ENCODE measurements at regions not wholly inside any gene's neighbourhood (a gene's known extent, or its start where the extent isn't known, plus 50 kb on each side); places are given as distances from the start of the nearest gene placed in this dataset.
"Not testable (repeated sequence)": the region's sequence is repeated elsewhere in the genome, so short reads cannot be mapped to it uniquely, and the experiment has no call there.

DNA sequence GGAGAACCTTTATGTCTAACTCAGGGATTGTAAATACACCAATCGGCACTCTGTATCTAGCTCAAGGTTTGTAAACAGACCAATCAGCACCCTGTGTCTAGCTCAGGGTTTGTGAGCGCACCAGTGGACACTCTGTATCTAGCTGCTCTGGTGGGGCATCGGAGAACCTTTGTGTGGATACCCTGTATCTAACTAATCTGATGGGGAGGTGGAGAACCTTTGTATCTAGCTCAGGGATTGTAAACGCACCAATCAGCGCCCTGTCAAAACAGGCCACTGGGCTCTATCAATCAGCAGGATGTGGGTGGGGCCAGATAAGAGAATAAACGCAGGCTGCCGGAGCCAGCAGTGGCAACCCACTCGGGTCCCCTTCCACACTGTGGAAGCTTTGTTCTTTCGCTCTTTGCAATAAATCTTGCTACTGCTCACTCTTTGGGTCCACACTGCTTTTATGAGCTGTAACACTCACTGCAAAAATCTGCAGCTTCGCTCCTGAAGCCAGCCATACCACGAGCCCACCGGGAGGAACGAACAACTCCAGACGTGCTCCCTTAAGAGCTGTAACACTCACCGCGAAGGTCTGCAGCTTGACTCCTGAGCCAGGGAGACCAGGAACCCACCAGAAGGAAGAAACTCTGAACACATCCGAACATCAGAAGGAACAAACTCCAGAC, 1673.2 kb upstream of the B3GALT2 start:
- DNase-seq: not testable (repeated sequence)

DNA sequence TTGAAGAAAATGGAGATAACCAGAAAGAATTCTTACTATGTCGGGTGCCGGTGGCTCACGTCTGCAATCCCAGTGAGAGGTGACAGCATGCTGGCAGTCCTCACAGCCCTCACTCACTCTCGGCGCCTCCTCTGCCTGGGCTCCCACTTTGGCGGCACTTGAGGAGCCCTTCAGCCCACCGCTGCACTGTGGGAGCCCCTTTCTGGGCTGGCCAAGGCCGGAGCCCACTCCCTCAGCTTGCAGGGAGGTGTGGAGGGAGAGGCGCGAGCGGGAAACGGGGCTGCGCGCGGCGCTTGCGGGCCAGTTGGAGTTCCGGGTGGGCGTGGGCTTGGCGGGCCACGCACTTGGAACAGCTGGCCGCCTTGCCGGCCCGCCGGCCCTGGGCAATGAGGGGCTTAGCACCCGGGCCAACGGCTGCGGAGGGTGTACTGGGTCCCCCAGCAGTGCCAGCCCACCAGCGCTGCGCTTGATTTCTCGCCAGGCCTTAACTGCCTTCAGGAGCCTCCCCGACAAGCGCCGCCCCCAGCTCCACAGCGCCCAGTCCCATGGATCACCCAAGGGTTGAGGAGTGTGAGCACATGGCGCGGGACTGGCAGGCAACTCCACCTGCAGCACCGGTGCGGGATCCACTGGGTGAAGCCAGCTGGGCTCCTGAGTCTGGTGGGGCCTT, 1672.5 kb upstream of the B3GALT2 start:
- DNase-seq: not testable (repeated sequence)

DNA sequence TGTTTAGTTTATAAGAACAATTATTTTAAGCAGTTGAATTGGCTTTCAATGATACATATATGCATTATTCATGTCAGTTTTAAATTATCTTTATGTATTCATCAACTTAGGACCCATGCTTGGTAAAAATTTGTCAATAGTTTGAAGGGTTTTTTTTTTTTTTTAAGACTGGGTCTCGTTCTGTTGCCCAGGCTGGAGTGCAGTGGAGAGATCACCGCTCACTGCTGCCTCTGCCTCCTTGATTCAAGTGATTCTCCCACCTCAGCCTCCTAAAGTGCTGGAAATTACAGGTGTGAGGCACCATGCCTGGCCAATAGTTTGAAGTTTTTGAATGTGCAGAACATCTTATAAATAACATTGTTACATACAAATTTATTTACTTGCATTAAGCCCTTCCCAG, 1671.0 kb upstream of the B3GALT2 start:
- no peak for DNase-seq

DNA sequence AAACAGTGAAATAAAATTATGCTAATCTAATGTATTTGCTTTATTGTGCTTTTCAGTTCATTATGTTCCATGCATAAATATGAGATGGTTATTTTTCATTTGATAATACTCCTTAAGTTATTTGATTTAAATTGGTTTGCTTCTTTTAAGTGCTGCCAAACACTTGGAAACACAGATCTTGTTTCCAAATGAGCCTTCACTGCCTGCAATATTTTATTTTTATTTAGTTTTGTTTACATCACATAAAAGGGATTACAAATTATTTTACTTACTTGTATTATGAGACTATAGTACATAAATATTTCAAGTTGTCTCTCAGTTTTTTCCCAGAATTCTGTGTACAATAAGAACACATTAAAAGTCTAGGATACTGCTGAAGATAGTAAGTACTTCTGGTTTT, 1662.4 kb upstream of the B3GALT2 start:
- DNase-seq: no peak

DNA sequence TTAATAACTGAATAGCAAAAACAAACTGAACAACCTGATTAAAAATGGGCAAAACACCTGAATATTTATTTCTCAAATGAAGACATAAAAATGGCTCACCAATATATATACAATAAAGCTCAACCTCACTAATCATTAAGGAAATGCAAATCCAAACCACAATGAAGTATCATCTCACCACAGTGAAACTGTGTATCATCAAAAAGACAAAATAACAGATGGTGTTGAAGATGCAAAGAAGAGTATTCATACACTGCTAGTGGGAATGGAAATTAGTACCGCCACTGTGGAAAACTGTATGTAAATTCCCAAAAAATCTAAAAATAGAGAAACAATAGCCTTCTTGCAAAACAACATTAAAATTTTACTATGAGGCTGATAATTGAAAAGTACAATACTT, 1660.1 kb upstream of the B3GALT2 start:
- no peak for DNase-seq

DNA sequence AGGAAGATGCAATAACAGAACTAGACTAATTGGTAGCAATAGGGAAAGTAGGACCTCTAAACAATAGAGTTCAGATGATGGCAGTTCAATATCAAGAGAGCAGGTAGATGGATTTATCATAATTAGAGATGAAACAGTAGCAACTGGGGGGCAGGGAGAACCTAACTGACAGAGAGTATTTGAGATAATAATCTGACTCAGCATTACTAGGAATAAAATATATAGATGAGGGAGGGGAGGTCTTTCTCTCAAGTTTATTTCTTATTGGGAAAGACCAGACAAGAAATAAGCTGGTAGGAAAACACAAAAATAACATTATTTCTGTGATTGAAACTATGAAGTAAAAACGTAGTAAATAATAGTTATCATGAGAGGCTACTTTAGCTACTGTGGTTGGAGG, 1656.7 kb upstream of the B3GALT2 start:
- no peak for DNase-seq

DNA sequence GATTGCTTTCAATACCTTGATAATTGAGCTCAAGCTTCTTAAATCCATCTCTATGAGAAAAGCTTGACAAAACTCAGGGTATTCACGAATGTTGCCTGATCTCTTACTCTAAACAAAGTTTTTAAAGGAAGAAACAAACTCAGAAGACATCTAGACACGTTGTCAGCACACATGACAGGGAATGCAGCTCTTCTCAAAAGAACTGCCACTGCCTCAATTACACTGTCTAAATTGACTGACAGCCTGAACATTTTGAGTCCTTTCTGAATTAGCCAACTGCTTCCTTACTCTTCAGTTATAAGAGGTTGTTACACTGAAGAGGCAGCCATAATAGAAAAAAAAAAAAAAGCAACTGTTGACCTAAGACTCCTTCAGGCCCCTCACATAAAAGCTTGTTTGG, 1646.7 kb upstream of the B3GALT2 start:
- DNase-seq: no peak

DNA sequence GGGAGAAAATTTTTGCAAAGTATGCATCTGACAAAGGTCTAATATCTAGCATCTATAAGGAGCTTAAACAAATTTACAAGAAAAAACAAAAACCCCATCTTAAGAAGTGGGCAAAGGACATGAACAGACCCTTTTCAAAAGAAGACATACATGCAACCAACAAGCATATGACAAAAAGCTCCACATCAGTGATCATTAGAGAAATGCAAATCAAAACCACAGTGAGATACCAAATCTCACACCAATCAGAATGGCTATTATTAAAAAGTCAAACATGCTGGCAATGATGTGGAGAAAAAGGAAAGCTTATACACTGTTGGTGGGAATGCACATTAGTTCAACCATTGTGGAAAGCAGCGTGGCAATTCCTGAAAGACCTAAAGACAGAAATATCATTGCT, 1645.2 kb upstream of the B3GALT2 start:
- not testable (repeated sequence) for DNase-seq

DNA sequence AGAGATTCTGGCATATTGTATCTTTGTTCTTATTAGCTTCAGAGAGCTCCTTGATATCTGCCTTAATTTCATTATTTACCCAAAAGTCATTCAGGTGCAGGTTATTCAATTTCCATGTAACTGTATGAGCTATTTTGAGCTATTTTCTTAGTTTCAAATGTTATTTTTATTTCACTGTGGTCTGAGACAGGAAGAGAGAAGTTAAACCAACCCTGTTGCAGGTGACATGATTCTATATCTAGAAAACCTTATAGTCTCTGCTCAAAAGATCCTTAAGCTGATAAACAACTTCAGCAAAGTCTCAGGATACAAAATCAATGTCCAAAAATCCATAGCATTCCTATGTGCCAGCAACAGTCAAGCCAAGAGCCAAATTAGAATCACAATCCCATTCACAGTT, 1644.0 kb upstream of the B3GALT2 start:
- no peak for DNase-seq

DNA sequence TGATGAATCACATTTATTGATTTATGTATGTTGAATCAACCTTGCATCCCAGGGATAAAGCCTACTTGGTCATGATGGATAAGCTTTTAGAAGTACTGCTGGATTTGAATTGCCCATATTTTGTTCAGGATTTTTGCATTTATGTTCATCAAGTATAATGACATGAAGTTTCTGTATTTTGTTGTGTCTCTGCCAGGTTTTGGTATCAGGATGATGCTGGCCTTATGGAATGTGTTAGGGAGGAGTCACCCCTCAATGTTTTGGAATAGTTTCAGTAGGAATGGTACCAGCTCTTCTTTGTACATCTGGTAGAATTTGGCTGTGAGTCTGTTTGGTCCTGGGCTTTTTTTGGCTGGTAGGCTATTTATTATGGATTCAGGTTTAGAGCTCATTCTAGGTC, 1643.1 kb upstream of the B3GALT2 start:
- no peak for DNase-seq

DNA sequence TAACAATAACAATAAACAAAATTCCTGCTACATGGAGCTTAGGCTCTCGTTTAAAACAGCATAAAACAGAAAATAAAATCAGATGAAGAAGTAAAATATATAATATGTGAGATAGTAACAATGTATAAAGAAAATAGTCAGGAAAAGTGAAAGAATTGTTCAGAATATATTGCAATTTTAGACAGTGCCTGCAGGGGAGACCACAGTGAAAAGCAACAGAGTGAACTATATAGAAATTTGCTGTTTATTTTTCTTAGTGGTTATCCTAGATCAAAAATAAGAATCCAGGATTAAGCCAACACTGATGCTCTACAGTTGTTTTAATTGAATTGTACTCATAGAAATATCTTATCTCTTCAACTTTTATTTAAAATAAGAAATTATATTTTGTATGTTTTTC, 1639.0 kb upstream of the B3GALT2 start:
- no peak for DNase-seq

DNA sequence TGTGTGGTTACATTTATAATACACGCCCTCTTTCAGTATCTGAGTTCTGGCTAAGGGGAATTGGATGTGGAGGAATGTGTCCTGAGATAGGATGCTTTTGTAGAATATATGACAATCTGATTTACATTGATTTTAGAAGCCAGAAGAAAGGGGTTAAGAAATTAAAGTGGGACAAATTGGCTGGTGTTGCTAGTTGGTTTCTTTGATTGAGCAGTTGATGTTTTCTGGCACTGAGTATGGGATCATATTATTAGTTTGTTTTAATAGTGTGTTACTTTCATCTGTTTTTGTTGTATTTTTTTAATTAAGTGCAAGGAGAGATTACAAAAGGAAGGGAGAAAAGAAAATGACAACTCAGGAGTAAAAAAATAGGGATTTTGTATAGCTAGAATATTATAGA, 1634.7 kb upstream of the B3GALT2 start:
- DNase-seq: no peak

DNA sequence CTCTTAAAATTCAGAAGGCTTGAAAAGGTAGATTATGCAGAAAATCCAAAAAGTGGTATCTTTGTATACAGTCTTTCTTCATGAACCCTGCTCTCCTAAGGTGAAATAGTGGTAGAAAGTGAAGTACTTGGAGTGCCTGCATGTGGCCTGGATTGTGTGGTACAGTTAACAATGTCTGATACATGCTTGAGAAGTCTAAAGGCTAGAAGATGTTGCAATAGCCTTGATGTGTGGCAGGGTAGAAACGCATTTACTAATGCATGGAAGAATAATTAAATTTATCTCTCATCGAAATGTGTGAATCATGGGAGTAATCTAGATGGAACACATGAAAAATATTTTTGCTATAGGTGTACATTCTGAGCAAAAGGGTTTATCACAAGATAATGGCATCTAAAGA, 1632.3 kb upstream of the B3GALT2 start:
- no peak for DNase-seq

DNA sequence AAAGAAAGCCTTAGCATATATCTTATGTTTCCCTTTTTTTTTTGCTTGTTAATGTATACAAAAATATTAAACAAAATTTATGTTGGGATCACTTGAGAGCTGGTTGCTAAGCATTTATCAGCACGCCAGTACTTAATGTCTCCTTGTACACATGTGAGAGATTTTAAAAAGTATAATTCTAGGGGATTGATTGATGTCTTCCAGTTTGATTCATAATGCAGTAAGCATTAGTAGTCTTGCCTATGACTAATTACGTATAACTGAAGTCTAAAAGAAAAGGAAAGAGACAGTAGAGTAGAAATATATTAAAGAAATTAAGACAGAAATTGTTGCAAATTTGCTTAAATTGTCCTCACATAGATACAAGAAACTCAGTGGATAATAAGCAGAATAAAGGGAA, 1630.4 kb upstream of the B3GALT2 start:
- no peak for DNase-seq

DNA sequence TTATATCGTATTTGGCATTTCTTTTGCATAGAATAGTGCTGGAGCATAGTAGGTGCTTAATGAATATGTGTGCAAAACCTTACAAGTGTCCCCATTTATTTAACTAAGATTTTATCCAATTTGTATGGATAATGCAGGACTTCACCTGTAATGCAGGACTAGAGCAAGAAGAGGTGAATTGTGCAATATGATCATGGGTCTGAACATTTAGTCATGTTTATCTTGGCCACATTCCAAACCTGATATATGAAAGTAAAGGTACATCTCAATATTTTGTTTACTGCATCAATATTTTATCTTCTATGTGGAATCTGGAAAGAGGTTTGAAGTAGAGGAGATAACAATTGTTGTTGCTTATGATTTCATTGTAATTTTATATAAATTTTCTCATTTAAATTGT, 1626.7 kb upstream of the B3GALT2 start:
- no peak for DNase-seq

DNA sequence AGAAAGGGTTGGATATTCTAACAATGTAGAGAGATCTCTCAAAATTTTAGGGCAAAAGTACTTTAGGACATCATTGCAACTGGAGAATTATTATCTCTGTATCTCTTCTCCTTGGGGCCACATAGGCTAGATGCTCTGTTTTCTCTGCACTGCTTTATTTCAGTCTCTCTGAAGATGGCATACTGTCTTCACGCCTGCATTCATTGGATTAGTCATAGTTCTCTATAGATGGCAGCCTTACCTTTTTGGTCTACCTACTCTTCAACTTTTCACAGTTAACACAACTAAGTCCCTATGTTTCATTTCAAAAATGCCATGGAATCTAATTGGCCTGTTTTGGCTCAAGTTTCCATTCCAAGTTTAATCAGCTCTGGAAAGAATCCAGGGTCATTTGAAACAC, 1623.3 kb upstream of the B3GALT2 start:
- no peak for DNase-seq

DNA sequence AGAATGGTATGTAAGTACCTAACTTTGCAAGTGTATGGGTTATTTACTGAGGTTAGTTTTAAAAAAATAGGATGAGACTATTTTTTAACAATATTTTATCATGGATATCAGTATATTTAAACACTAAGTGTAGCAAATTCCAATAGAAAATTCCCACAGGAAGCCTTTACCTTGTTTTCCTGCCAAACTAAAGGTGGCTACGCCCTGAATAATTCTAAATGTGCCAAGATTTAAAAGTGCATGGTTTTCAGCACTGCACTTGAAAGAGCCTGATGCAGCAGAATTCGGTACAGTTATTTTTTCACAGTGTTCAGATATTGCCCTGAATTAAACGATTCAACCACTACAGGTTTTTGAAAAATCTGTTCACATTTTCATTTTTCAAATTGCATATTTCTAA, 1622.8 kb upstream of the B3GALT2 start:
- DNase-seq: no peak

DNA sequence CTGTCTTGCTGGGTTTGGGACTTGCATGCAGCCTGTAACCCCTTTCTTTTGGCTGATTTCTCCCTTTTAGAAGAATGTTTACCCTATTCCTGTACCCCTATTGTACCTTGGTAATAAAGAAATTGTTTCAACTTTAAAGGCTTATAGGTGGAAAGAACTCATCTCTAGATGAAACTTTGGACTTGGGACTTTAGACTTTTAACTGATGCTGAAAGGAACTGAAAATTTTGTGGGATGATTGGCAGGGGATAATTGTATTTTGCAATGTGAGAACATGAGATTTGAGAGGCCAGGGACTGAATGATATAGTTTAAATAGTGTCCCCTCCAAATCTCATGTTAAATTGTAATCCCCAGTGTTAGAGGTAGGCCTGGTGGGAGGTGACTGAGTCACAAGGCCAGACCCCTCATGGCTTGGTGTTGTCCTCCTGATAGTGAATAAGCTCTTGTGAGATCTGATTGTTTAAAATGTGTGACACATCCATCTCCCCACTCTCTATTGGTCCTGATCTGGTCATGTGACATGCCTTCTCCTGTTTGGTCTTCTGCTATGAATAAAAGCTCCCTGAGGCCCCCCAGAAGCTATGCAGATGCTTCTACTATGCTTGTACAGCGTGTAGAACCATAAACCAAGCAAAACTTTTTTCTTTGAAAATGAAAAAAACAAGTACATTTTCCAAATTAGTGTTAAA, 1621.3 kb upstream of the B3GALT2 start:
- DNase-seq: no peak

DNA sequence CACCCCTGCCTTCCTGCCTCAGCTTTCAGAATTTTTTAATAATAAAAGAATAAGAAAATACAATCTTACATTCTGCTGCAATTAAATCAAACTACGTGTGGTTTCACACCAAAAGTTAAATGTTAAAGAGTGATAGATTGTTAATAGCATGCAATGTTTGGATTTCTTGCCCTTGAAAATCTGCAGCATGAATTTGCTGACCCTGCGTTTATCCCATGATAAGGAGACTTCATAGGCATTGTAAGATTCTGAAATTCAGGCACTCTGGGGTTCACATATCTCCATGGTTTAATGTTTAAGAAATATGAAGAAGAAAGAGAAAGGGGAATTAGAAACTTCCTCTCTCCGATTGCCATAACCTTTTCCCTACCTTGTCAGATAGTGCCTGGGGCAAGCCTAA, 1616.2 kb upstream of the B3GALT2 start:
- DNase-seq: no peak

DNA sequence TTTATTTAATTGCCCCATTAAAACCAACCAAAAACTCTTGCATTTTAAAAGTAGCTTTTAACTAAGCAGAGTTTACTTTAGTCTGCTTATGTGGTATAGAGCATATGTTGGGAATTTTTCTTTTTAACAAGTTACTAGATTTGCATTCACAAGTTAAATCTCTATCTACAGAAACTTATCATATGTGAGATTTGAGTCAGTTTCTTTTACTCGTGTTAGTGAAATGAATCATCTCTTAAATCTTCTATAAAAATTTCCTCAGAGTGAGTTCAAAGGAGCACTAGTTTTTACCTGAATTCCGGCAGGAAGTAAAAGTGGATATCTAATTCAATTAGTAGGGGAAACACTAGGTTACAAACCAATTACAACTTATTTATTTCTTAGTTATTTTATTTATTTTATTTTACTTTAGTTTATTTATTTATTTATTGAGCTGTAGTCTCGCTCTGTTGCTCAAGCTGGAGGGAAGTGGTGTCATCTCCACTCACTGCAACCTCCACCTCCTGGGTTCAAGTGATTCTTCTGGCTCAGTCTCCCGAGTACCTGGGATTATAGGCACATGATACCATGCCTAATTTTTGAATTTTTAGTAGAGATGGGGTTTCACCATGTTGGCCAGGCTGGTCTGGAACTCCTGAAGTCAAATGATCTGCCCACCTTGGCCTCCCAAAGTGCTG, 1609.6 kb upstream of the B3GALT2 start:
- no peak for DNase-seq

DNA sequence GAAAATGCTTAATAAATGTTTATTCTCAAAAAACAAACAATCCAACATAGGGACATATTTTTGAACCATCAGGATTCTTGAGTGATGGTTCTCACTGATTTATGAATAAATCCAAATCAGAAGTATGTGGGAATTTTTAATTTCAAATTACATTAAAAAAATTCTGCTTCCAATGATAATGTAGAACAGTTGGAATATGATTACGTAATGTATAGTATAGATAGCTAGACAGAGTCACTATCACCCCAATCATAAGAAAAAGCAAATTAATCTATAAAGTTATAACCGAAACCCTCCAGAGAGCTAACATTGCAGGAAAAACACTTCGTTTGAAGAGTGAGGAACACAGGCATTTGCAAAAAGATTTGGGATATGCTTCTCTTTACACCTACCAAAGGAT, 1600.6 kb upstream of the B3GALT2 start:
- no peak for DNase-seq

DNA sequence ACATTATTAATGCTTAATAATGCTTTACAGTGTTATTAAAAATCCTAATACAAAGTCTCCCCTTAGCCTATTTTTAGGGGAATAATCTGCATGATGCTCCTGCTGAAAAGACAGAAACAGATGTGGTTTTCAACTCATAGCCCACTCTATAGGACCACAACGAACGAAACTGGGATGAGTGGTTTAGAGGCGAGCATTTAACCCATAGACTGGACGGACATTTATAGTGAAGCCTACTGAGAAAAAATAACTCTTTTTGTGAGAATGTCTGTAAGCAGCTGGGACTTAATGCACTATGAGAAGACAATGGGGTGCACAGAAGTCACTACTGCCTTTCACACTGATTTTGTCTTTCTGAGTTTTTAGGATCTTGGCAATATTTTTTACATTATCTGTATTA, 1599.6 kb upstream of the B3GALT2 start:
- DNase-seq: no peak

DNA sequence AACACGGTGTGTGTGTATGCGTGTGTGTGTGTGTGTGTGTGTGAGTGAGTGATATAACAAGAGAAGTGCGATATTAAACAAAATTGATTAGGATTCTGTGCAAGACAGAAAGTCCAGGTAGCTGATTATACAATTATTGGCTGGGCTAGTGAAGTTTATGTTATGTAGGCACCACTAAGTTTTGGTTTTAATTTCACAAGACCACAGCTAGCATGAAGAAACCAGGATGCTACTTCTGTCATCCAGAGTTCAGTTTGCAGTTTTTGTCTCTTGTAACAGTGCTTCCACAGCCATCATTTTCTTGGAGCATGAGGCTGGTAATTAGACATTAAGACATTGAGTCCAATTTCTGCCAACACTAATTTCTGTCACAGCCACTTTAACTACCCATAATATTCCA, 1590.2 kb upstream of the B3GALT2 start:
- no peak for DNase-seq

DNA sequence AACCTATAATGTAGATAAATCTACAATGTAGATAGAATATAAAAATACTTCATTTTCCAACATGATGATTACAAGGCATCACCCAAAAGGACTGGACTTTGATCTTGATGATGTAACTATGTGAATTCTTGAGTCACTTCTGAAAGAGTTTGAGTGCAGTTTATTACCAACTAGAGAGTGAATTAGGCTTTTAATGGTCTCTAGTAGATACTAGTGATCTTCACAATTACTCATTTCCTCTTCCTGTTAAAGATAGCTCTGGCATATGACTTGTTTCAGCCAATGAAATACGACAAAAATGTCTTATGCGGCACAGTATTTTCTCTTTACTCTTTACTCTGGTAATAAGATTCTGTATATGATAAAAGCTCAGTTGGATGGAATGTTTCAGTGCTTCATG, 1588.1 kb upstream of the B3GALT2 start:
- no peak for DNase-seq
